Stimulated activated CD4-positive, alpha-beta T cell treated with anti-CD3 and anti-CD28 coated beads, Interleukin-1b, Interleukin-23, amount 100 ng/mL, for 48 hours (primary cell): ENCODE measurements at regions not wholly inside any gene's neighbourhood (a gene's known extent, or its start where the extent isn't known, plus 50 kb on each side); places are given as distances from the start of the nearest gene placed in this dataset.

Experiments
- DNase-seq: peaks from one replicate; pipeline ENCODE4 v3.0.0-alpha.2; 2020

- no peak for DNase-seq
Measured at GRCh38 chr11:119806064-119806915, 77.3 kb upstream of the NECTIN1 start.

GRCh38 chr11:119805663-119806062 is 76.7 kb upstream of the NECTIN1 start:
- no peak for DNase-seq

- no peak for DNase-seq
Measured at GRCh38 chr11:119804698-119805097, 75.7 kb upstream of the NECTIN1 start.

GRCh38 chr11:119803726-119804294 is 74.8 kb upstream of the NECTIN1 start:
- DNase-seq, result no peak

GRCh38 chr11:119803139-119803538 is 74.1 kb upstream of the NECTIN1 start:
- no peak for DNase-seq

GRCh38 chr11:119802670-119803069 is 73.7 kb upstream of the NECTIN1 start:
- DNase-seq, result no peak

GRCh38 chr11:119800619-119801018 is 71.6 kb upstream of the NECTIN1 start:
- DNase-seq, result no peak

GRCh38 chr11:119800171-119800570 is 71.2 kb upstream of the NECTIN1 start:
- DNase-seq, result no peak

- no peak for DNase-seq
Measured at GRCh38 chr11:119798656-119799055, 69.7 kb upstream of the NECTIN1 start.

- no peak for DNase-seq
Measured at GRCh38 chr11:119797736-119798135, 68.7 kb upstream of the NECTIN1 start.

- DNase-seq, result no peak
Measured at GRCh38 chr11:119797123-119797611, 68.2 kb upstream of the NECTIN1 start.

- DNase-seq, result no peak
Measured at GRCh38 chr11:119796363-119797060, 67.5 kb upstream of the NECTIN1 start.

- no peak for DNase-seq
Measured at GRCh38 chr11:119795690-119796089, 66.7 kb upstream of the NECTIN1 start.

- DNase-seq, result no peak
Measured at GRCh38 chr11:119795231-119795630, 66.2 kb upstream of the NECTIN1 start.

- no peak for DNase-seq
Measured at GRCh38 chr11:119794756-119795155, 65.8 kb upstream of the NECTIN1 start.

- DNase-seq, result no peak
Measured at GRCh38 chr11:119794141-119794665, 65.2 kb upstream of the NECTIN1 start.

- no peak for DNase-seq
Measured at GRCh38 chr11:119793335-119793984, 64.5 kb upstream of the NECTIN1 start.

GRCh38 chr11:119791701-119792151 is 62.7 kb upstream of the NECTIN1 start:
- no peak for DNase-seq

- no peak for DNase-seq
Measured at GRCh38 chr11:119791047-119791446, 62.0 kb upstream of the NECTIN1 start.

GRCh38 chr11:119790476-119790875 is 61.5 kb upstream of the NECTIN1 start:
- DNase-seq, result no peak

GRCh38 chr11:119789766-119790407 is 60.9 kb upstream of the NECTIN1 start:
- DNase-seq, result no peak

- no peak for DNase-seq
Measured at GRCh38 chr11:119788911-119789560, 60.0 kb upstream of the NECTIN1 start.
